Kidney tubule cell (primary cell): ENCODE measurements at regions not wholly inside any gene's neighbourhood (a gene's known extent, or its start where the extent isn't known, plus 50 kb on each side); places are given as distances from the start of the nearest gene placed in this dataset.
A peak's percentile ranks its signal among the peaks of the same experiment; 100 is the strongest.
"Not testable (repeated sequence)": the region's sequence is repeated elsewhere in the genome, so short reads cannot be mapped to it uniquely, and the experiment has no call there.

Experiments used
- DNase-seq: peaks from one replicate; pipeline ENCODE4 v3.0.0-alpha.2; 2018; ENCODE audit warnings: low spot score

- no peak for DNase-seq
Measured at GRCh38 chr14:71789005-71789404, 143.2 kb upstream of the RGS6 start.

- no peak for DNase-seq
Measured at GRCh38 chr14:71799841-71800240, 132.4 kb upstream of the RGS6 start.

GRCh38 chr14:71800878-71801277 lies 131.4 kb upstream of the RGS6 start:
- DNase-seq: no peak

GRCh38 chr14:71803539-71804260 lies 128.5 kb upstream of the RGS6 start:
- DNase-seq: peak; percentile 17

GRCh38 chr14:71804992-71805391 lies 127.2 kb upstream of the RGS6 start:
- DNase-seq: no peak

- DNase-seq: not testable (repeated sequence)
Measured at GRCh38 chr14:71807049-71807448, 125.2 kb upstream of the RGS6 start.

- DNase-seq: not testable (repeated sequence)
Measured at GRCh38 chr14:71810800-71811199, 121.4 kb upstream of the RGS6 start.

GRCh38 chr14:71812693-71813092 lies 119.5 kb upstream of the RGS6 start:
- DNase-seq: no peak

GRCh38 chr14:71815110-71815509 lies 117.1 kb upstream of the RGS6 start:
- no peak for DNase-seq

GRCh38 chr14:71824816-71825215 lies 107.4 kb upstream of the RGS6 start:
- no peak for DNase-seq

- no peak for DNase-seq
Measured at GRCh38 chr14:71833476-71833875, 98.8 kb upstream of the RGS6 start.

- DNase-seq: no peak
Measured at GRCh38 chr14:71834284-71835204, 97.7 kb upstream of the RGS6 start.

GRCh38 chr14:71852181-71852580 lies 80.0 kb upstream of the RGS6 start:
- no peak for DNase-seq

- DNase-seq: peak; percentile 59
Measured at GRCh38 chr14:71855399-71856036, 76.7 kb upstream of the RGS6 start.

- peak; percentile 10 for DNase-seq
Measured at GRCh38 chr14:71856199-71856919, 75.9 kb upstream of the RGS6 start.

GRCh38 chr14:71863049-71863448 lies 69.2 kb upstream of the RGS6 start:
- no peak for DNase-seq

- DNase-seq: no peak
Measured at GRCh38 chr14:71863766-71864165, 68.5 kb upstream of the RGS6 start.
